ENCODE measurements at regions not wholly inside any gene's neighbourhood (a gene's known extent, or its start where the extent isn't known, plus 50 kb on each side); places are given as distances from the start of the nearest gene placed in this dataset.

GRCh38 chr3:18086760-18087159 is 338.4 kb downstream of the SATB1 start:
- TF ChIP-seq CTCF (IDR thresholded peaks at IDR 0.05) (no peak), POLR2A (IDR thresholded peaks at IDR 0.05) (no peak)
